A549 (cell line): ENCODE measurements at regions not wholly inside any gene's neighbourhood (a gene's known extent, or its start where the extent isn't known, plus 50 kb on each side); places are given as distances from the start of the nearest gene placed in this dataset.
"Not testable (repeated sequence)": the region's sequence is repeated elsewhere in the genome, so short reads cannot be mapped to it uniquely, and the experiment has no call there.

Experiments used
- ATAC-seq, 2 experiments: fragments of 200-7000 bp in 1 of 2; fragments of >200 bp in 1 of 2; cut with Nextera tagmentation in 1 of 2; cut with Tn5 transposase in 1 of 2; 3 replicates each; pipeline versions ENCODE4 v1.8.0 to v1.9.1; 2018 to 2020; ENCODE audit warnings: mild to moderate bottlenecking in 1 of 2, moderate library complexity in 1 of 2
- CTCF ChIA-PET: fragments of 300-600 bp; sonication (Branson Sonifier 250); formaldehyde crosslinking; extraction: SDS; loops from one replicate; lab custom pipeline; 2021; ENCODE audit warnings: antibody characterized with exemption, inconsistent platforms; lab: Yijun Ruan, JAX
- POLR2A ChIA-PET: fragments of 350-600 bp; formaldehyde crosslinking; extraction: SDS; loops from one replicate; lab custom pipeline; 2021; ENCODE audit warnings: antibody characterized with exemption, inconsistent platforms; lab: Yijun Ruan, JAX
- DNase-seq, 2 experiments: peaks; one replicate each; pipeline versions ENCODE4 v3.0.0 to v3.0.0-alpha.2; 2011 to 2016; ENCODE audit warnings: low read depth in 1 of 2, low spot score in 1 of 2
- FAIRE-seq: peaks from 2 replicates; lab custom pipeline; 2011; peaks lifted over from hg19 to GRCh38; lab: Jason Lieb, UNC
- H3K27ac ChIP-seq, 2 experiments: fragments of >200 bp; sonication (Bioruptor Twin); formaldehyde crosslinking; 3 replicates each; pipeline ENCODE4 v1.5.1; 2016 to 2017
- H3K4me1 ChIP-seq: fragments of >200 bp; sonication (Bioruptor Twin); formaldehyde crosslinking; 3 replicates; pipeline ENCODE4 v1.6.1; 2016
- H3K4me2 ChIP-seq: fragments of >200 bp; sonication (Bioruptor Twin); formaldehyde crosslinking; 3 replicates; pipeline ENCODE4 v1.6.1; 2016
- H3K4me3 ChIP-seq: fragments of >200 bp; sonication (Bioruptor Twin); formaldehyde crosslinking; 3 replicates; pipeline ENCODE4 v1.5.1; 2016
- H3K9me3 ChIP-seq: fragments of >200 bp; sonication (Bioruptor Twin); formaldehyde crosslinking; 3 replicates; pipeline ENCODE4 v1.6.1; 2016
- BCL3 ChIP-seq: fragments of >200 bp; sonication (Bioruptor Twin); formaldehyde crosslinking; IDR thresholded peaks from 3 replicates; pipeline ENCODE4 v1.6.1; 2016
- BHLHE40 ChIP-seq: IDR thresholded peaks from 2 replicates; pipeline ENCODE4 v1.6.1; 2012; ENCODE audit warnings: low read depth, low read length, inconsistent platforms
- CHD4 ChIP-seq: fragments of 200-600 bp; sonication (generic); IDR thresholded peaks from 2 replicates; pipeline ENCODE4 v1.6.1; 2016; ENCODE audit warnings: antibody characterized with exemption, mild to moderate bottlenecking, borderline replicate concordance
- CTCF ChIP-seq: fragments of >200 bp; sonication (Bioruptor Twin); formaldehyde crosslinking; IDR thresholded peaks from 3 replicates; pipeline ENCODE4 v1.5.1; 2016
- EP300 ChIP-seq, 2 experiments: fragments of >200 bp; sonication (Bioruptor Twin); formaldehyde crosslinking; IDR thresholded peaks; 2 replicates in 1 of 2; 3 replicates in 1 of 2; pipeline ENCODE4 v1.6.1; 2016 to 2017
- FOSB ChIP-seq: fragments of 250-450 bp; sonication (Bioruptor Pico); IDR thresholded peaks from 2 replicates; pipeline ENCODE4 v1.5.0; 2020; ENCODE audit warnings: mild to moderate bottlenecking, moderate library complexity
- FOXS1 ChIP-seq: fragments of 250-450 bp; sonication (Bioruptor Pico); IDR thresholded peaks from 2 replicates; pipeline ENCODE4 v1.5.0; 2020; ENCODE audit warnings: mild to moderate bottlenecking, moderate library complexity
- GATA3 ChIP-seq: IDR thresholded peaks from 2 replicates; pipeline ENCODE4 v1.6.1; 2012; ENCODE audit warnings: borderline replicate concordance
- HOXA7 ChIP-seq: fragments of 250-450 bp; sonication (Bioruptor Pico); IDR thresholded peaks from 2 replicates; pipeline ENCODE4 v1.5.0; 2020; ENCODE audit warnings: mild to moderate bottlenecking, moderate library complexity
- JUNB ChIP-seq: fragments of >200 bp; sonication (Bioruptor Twin); formaldehyde crosslinking; IDR thresholded peaks from 2 replicates; pipeline ENCODE4 v1.6.1; 2016
- KDM1A ChIP-seq: fragments of 200-600 bp; sonication (generic); IDR thresholded peaks from 2 replicates; pipeline ENCODE4 v1.6.1; 2016; ENCODE audit warnings: low read depth, mild to moderate bottlenecking
- PBX3 ChIP-seq: IDR thresholded peaks from 2 replicates; pipeline ENCODE4 v1.6.1; 2012
- PHF8 ChIP-seq: fragments of 200-600 bp; sonication (generic); IDR thresholded peaks from 2 replicates; pipeline ENCODE4 v1.6.1; 2016; ENCODE audit warnings: low read depth, mild to moderate bottlenecking, antibody characterized with exemption, moderate library complexity, borderline replicate concordance
- POLR2A ChIP-seq: IDR thresholded peaks from 2 replicates; pipeline ENCODE4 v1.6.1; 2012; ENCODE audit warnings: mild to moderate bottlenecking, low read length
- ZNF302 ChIP-seq: fragments of 250-450 bp; sonication (Bioruptor Pico); IDR thresholded peaks from 2 replicates; pipeline ENCODE4 v1.9.0; 2021; ENCODE audit warnings: inconsistent platforms, mild to moderate bottlenecking, moderate library complexity
- ZSCAN20 ChIP-seq: fragments of 250-450 bp; sonication (Bioruptor Pico); IDR thresholded peaks from 2 replicates; pipeline ENCODE4 v1.8.0; 2022; ENCODE audit warnings: mild to moderate bottlenecking, moderate library complexity
- WGBS: methylation state at CpG from one replicate; pipeline ENCODE4 v1.1.6; 2017; ENCODE audit errors: missing lambda C conversion rate; 5-methylcytosine and 5-hydroxymethylcytosine counted together
- TF ChIP-seq, protein P1 (sequence below): IDR thresholded peaks from 2 replicates; pipeline ENCODE4 v1.6.1; 2012; ENCODE audit warnings: low read depth, borderline replicate concordance
- TF ChIP-seq, protein P2 (sequence below): fragments of 250-450 bp; sonication (Bioruptor Pico); IDR thresholded peaks from 2 replicates; pipeline ENCODE4 v1.5.0; 2020; ENCODE audit warnings: low read depth, mild to moderate bottlenecking, moderate library complexity

GRCh38 chrX:113389846-113390245 is 549.2 kb upstream of the AMOT start:
- CTCF ChIA-PET: no interaction called here

GRCh38 chrX:113384628-113385027 is 544.0 kb upstream of the AMOT start:
- no peak for FAIRE-seq
- CTCF ChIA-PET: no interaction called here
- TF ChIP-seq BCL3 (no peak), CTCF (no peak), EP300 (IDR thresholded peaks at IDR 0.05) (no peak), PHF8 (no peak), CHD4 (no peak), JUNB (no peak), ZNF302 (no peak)
- TF ChIP-seq, protein P1, sequence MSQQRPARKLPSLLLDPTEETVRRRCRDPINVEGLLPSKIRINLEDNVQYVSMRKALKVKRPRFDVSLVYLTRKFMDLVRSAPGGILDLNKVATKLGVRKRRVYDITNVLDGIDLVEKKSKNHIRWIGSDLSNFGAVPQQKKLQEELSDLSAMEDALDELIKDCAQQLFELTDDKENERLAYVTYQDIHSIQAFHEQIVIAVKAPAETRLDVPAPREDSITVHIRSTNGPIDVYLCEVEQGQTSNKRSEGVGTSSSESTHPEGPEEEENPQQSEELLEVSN: no peak
- TF ChIP-seq, protein P2, sequence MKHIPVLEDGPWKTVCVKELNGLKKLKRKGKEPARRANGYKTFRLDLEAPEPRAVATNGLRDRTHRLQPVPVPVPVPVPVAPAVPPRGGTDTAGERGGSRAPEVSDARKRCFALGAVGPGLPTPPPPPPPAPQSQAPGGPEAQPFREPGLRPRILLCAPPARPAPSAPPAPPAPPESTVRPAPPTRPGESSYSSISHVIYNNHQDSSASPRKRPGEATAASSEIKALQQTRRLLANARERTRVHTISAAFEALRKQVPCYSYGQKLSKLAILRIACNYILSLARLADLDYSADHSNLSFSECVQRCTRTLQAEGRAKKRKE (CRISPR knock-in tag): no peak
- no peak overlapping the region for H3K27ac ChIP-seq
- no peak overlapping the region for H3K4me2 ChIP-seq
- 0% methylated on average over 3 of the region's 3 CpGs for WGBS
- no peaks in the 10 kb centered on the region for H3K4me1 ChIP-seq
- no peak overlapping the region for H3K4me3 ChIP-seq
- ATAC-seq: no peak
- POLR2A ChIA-PET: no interaction called here
- no peak for DNase-seq
- no peaks in the 10 kb centered on the region for H3K9me3 ChIP-seq

More at GRCh38 chrX:113389846-113390245, 549.2 kb upstream of the AMOT start:
- no peaks in the 10 kb centered on the region; the same call in 2 of the 3 replicates for H3K9me3 ChIP-seq
- DNase-seq: no peak
- POLR2A ChIA-PET: no interaction called here
- H3K4me3 ChIP-seq: no peak overlapping the region
- H3K4me2 ChIP-seq: no peak overlapping the region
- H3K4me1 ChIP-seq: no peaks in the 10 kb centered on the region
- ATAC-seq: no peak
- no peak for TF ChIP-seq HOXA7 (CRISPR knock-in tag)
- TF ChIP-seq FOXS1 (CRISPR knock-in tag): no peak
- no peak for TF ChIP-seq FOSB (CRISPR knock-in tag)
- no peak for TF ChIP-seq KDM1A
- no peak for TF ChIP-seq GATA3
- TF ChIP-seq ZSCAN20 (CRISPR knock-in tag): no peak
- no peak for TF ChIP-seq BHLHE40
- TF ChIP-seq BCL3: no peak
- no peak for TF ChIP-seq PBX3
- TF ChIP-seq POLR2A: no peak
- H3K27ac ChIP-seq: no peak overlapping the region
- FAIRE-seq: no peak
- WGBS: 17% methylated on average over 2 of the region's 2 CpGs

DNA sequence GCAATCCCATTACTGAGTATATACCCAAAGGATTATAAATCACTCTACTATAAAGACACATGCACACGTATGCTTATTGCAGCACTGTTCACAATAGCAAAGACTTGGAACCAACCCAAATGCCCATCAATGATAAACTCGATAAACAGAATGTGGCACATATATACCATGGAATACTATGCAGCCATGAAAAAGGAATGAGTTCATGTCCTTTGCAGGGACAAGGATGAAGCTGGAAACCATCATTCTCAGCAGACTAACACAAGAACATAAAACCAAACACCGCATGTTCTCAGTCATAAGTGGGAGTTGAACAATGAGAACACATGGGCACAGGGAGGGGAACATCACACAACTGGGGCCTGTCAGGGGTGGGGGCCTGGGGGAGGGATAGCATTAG is 532.8 kb upstream of the AMOT start:
- DNase-seq, H3K4me1 ChIP-seq, FAIRE-seq, CTCF ChIA-PET, H3K4me2 ChIP-seq, H3K9me3 ChIP-seq, H3K27ac ChIP-seq, H3K4me3 ChIP-seq, POLR2A ChIA-PET, ATAC-seq: not testable (repeated sequence)
- 33% methylated on average over 3 of the region's 3 CpGs for WGBS
